SW 1271 (cell line): ENCODE measurements at regions not wholly inside any gene's neighbourhood (a gene's known extent, or its start where the extent isn't known, plus 50 kb on each side); places are given as distances from the start of the nearest gene placed in this dataset.
"Not testable (repeated sequence)": the region's sequence is repeated elsewhere in the genome, so short reads cannot be mapped to it uniquely, and the experiment has no call there.

Experiments
- DNase-seq, 2 experiments: peaks; one replicate each; lab custom pipeline; 2025; lab: John Stamatoyannopoulos, UW

GRCh38 chr7:119270045-119270464 lies 1002.9 kb upstream of the KCND2 start:
- DNase-seq: peak; percentile 21 to 67

DNA sequence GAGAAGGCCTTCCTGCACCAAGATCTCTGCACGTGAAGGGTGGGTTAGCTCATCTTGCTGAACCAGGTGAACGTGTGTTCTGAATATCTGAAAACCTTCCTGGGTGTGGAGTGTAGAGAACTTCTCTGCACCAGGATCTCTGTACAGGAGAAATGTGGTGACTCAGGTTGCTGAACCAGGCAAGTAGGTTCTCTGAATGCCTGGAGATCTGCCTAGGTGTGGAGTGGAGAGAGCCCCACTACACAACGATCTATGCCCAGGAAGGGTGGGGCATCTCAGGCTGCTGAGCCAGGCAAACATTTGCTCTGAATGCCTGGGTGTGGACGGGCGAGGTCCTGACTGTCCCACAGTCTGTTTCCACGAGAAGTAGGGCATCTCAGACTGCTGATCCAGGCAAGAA lies 1002.3 kb upstream of the KCND2 start:
- no peak for DNase-seq

GRCh38 chr7:119271147-119271779 lies 1001.7 kb upstream of the KCND2 start:
- no peak for DNase-seq

DNA sequence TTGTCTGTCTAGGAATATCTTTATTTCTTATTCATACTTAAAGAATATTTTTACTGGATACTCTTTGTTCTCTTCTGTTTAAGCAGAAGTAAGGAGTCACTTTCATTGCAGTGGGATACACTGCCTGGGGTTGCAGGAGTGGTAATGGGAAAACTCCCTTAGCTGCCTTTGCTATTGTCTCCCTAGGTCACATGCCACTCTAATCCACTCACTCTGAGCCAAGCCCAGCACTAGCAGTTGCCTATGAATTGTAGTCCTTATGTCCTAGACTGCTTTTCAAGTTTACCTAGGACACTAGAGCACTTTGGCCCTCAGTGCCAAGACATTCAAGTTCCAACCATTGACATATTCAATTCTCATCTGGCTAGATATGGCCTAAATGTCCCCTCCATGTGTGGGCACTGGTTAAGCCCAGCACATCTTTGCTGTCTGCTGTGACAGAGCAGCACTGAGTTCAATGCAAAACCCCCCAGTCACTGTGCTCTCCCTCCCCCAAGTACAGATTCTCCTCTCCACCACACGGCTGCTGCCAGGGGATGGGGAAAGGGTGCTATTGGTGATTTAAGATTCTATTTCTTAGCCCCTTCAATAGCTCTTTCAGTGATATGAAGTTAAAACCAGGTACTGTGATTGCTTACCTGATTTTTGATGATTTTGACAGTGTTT lies 991.7 kb upstream of the KCND2 start:
- no peak for DNase-seq

GRCh38 chr7:119283353-119283752 lies 989.6 kb upstream of the KCND2 start:
- DNase-seq: no peak

DNA sequence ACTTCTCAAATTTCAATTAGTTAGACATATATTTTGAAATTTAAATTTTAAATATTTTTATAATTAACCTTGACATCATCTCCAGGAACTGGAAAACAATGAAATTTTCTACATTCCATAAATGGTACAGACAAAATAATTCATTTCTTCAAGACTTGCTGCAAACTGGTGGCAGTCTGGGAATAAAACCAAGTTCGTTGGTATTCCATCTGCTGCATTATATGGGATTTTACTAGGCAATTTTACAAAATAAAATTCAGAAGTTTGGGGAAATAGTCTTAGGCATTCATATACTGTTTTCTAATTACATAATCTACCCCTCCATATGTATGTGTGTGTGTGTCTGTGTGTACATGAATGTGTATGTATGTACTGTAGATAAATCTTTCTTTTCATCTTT lies 984.6 kb upstream of the KCND2 start:
- DNase-seq: no peak

DNA sequence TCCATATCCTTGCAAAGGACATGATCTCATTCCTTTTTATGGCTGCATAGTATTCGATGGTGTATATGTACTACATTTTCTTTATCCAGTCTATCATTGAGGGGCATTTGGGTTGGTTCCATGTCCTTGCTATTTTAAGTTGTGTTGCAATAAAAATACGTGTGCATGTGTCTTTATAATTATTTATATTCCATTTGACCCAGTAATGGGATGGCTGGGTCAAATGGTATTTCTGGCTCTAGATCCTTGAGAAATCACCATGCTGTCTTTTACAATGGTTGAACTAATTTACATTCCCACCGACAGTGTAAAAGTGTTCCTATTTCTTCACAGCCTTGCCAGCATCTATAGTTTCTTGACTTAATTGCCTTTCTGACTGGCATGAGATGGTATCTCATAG lies 972.6 kb upstream of the KCND2 start:
- not testable (repeated sequence) for DNase-seq

DNA sequence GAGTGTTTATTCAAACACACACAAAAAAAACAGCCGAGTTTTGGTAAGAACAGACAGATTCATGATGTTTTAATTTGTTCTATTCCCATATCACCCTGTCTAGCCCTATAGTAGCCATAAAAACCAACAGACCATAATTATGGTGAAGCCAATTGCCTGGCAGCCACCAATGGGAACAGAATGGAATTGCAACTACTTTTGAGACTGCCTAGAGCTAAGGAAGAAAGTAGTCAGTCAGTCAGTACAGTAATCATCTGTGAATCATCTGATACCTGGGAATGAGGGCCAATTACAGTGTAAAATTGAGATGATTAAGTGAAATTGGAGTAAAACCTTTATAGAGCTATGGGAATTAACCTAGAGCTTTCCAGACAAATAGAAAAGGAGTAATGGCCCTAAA lies 952.7 kb upstream of the KCND2 start:
- DNase-seq: no peak

DNA sequence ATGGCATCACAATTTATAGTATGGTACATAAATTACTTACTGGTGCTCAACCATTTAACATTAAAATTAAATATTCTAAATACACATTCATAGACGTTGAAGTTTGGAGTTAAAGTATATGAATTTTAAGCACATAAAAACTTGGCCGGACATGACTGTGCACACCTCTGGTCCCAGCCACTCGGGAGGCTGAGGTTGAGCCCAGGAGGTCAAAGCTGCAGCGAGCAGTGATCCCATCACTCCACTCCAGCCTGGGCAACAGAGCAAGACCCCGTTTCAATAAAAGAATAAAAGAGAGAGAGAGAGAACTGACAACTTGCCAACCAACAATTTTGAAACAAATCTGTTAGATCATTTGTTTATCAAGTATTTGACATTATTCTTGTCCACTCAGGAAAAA lies 943.3 kb upstream of the KCND2 start:
- DNase-seq: no peak

DNA sequence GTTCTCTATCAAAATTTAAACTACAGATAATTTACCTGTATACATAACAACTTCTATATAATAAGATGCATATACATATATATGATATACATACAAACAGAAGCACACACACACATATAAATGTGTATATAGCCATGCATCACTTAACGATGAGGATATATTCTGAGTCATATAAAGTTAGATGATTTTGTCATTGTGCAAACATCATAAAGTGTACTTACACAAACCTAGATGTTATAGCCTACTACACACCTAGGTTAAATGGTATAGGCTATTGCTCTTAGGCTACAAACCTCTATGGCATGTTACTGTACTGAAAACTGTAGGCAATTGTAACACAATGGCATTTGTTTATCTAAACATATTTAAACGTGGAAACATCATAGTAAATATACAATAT lies 937.6 kb upstream of the KCND2 start:
- DNase-seq: no peak

- no peak for DNase-seq
Measured at GRCh38 chr7:119341822-119342221, 931.2 kb upstream of the KCND2 start.

- no peak for DNase-seq
Measured at GRCh38 chr7:119343289-119343688, 929.7 kb upstream of the KCND2 start.

GRCh38 chr7:119344466-119344865 lies 928.5 kb upstream of the KCND2 start:
- no peak for DNase-seq

- no peak for DNase-seq
Measured at GRCh38 chr7:119348491-119348890, 924.5 kb upstream of the KCND2 start.

DNA sequence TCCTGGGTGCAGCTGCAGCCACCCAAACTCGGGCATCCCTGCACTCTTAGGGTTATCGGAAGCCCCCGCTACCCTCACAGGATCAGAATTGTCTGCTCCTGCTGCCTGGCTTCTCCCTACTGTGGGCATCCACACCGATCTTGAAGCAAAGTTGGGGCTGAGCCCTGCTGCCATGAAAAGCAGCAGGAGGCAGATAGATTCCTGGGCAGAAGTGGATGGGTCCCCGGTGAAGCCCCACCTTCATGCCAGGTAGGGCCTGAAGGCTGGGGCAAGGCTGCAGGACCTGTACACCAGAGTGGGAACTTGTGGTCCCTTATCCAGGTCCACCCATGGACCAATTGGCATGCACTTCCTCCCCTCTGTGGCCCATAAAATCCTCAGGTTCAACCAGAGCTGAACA lies 922.6 kb upstream of the KCND2 start:
- DNase-seq: no peak

DNA sequence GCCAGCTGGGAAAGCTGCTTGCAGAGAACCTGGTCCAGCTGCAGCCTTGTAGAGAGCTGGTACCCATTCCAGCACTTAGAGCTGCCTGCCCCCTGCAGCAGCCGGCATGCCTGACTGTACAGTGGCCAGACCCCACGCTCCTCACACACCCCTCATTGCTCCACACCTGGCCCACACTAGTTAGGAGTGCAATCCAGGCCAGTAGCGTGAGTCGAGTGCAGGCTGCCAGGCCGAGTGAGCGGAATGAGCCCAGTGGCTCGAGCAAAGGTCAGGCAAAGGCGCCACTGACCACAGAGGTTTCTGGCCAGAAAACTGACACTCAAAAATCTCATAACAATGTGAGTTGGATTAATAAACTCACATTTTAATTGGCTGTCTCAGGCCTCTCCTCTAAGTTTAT lies 921.7 kb upstream of the KCND2 start:
- DNase-seq: no peak

DNA sequence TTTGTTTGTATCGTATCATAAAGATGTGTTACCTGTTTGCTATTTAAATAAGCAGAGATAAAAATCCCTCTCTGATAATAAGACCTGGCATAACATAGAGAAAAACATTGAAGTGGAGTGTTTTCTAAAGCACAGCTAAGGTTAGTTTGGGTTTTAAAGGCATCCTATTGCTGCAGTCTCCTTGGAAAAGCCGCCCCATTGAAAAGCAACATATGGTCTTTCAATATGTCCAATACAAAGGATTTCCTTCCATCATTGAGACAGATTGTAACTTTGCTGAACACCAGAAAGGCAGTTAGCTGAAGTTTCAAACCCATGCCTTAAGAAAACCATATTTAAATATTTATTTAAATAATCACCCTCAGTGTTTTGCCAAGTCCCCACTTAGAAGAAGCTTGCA lies 898.5 kb upstream of the KCND2 start:
- no peak for DNase-seq

- no peak for DNase-seq
Measured at GRCh38 chr7:119377861-119378260, 895.1 kb upstream of the KCND2 start.

DNA sequence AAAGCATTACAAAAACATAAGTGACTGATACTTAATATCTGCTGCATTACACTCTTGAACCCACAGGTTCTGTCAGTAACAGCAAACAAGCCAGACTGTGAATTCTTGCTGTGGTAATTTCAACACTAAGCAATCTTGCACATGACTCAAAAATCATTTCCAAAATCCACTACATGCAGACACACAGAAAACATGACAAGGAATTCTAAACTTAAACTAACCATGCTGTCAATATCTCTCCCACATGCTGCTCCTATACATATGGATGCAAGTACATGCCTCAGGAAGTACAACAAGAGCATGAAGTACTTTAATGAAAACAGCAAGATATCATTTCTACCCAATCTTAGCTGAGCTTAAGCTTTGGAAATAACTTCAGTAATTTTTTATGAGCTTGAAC lies 890.2 kb upstream of the KCND2 start:
- DNase-seq: no peak

- no peak for DNase-seq
Measured at GRCh38 chr7:119395024-119395423, 878.0 kb upstream of the KCND2 start.

GRCh38 chr7:119397156-119397555 lies 875.8 kb upstream of the KCND2 start:
- no peak for DNase-seq

- no peak for DNase-seq
Measured at GRCh38 chr7:119408596-119408995, 864.4 kb upstream of the KCND2 start.

DNA sequence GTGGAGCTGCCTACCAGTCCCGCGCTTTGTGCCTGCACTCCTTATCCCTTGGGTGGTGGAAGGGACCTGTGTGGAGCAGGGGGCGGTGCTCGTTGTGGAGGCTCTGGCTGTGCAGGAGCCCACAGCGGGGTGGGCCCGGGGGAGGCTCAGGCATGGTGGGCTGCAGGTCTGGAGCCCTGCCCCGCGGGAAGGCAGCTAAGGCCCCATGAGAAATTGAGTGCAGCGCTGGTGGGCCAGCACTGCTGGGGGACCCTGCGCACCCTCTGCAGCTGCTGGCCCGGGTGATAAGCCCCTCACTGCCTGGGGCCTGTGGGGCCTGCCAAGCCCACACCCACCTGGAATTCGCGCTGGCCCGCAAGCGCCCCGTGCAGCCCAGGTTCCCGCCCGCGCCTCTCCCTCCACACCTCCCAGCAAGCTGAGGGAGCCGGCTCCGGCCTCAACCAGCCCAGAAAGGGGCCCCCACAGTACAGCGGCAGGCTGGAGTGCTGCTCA lies 859.6 kb upstream of the KCND2 start:
- DNase-seq: no peak

- no peak for DNase-seq
Measured at GRCh38 chr7:119415682-119416081, 857.3 kb upstream of the KCND2 start.
